SK-N-MC (cell line): ENCODE measurements at regions not wholly inside any gene's neighbourhood (a gene's known extent, or its start where the extent isn't known, plus 50 kb on each side); places are given as distances from the start of the nearest gene placed in this dataset.

ENCODE experiments used
- DNase-seq: peaks from one replicate; pipeline ENCODE4 v3.0.0-alpha.2; 2011; ENCODE audit warnings: low read depth, low spot score
- H3K27ac ChIP-seq: fragments of 200-600 bp; sonication (generic); 2 replicates; pipeline ENCODE4 v1.5.1; 2016; ENCODE audit warnings: mixed run types
- H3K36me3 ChIP-seq: fragments of 200-600 bp; sonication (generic); 2 replicates; pipeline ENCODE4 v1.6.1; 2017; ENCODE audit warnings: antibody characterized with exemption, low read length, mixed read lengths; ENCODE audit not compliant: insufficient read depth
- H3K4me3 ChIP-seq: fragments of 200-600 bp; sonication (generic); 2 replicates; pipeline ENCODE4 v1.5.1; 2016
- H3K9ac ChIP-seq: fragments of 200-600 bp; sonication (generic); 2 replicates; pipeline ENCODE4 v1.8.0; 2017; ENCODE audit warnings: mixed run types, mixed read lengths; ENCODE audit not compliant: insufficient read length
- H3K9me3 ChIP-seq: fragments of 200-600 bp; sonication (generic); 2 replicates; pipeline ENCODE4 v1.6.1; 2017; ENCODE audit warnings: low read depth, mild to moderate bottlenecking, antibody characterized with exemption, low read length, moderate library complexity, mixed read lengths
- EZH2 ChIP-seq: fragments of 200-600 bp; sonication (generic); IDR thresholded peaks from one replicate; pipeline ENCODE4 v1.6.1; 2017; ENCODE audit warnings: antibody characterized with exemption
- FOXP2 ChIP-seq: optimal IDR thresholded peaks from 2 replicates; pipeline ENCODE3; 2011; ENCODE audit warnings: mild to moderate bottlenecking, moderate library complexity; ENCODE audit not compliant: insufficient read depth; ENCODE audit errors: extremely low read length, control extremely low read depth
- POLR2AphosphoS5 ChIP-seq: IDR thresholded peaks from 2 replicates; pipeline ENCODE4 v1.6.1; 2012; ENCODE audit warnings: mild to moderate bottlenecking, low read depth, low read length, borderline replicate concordance

DNA sequence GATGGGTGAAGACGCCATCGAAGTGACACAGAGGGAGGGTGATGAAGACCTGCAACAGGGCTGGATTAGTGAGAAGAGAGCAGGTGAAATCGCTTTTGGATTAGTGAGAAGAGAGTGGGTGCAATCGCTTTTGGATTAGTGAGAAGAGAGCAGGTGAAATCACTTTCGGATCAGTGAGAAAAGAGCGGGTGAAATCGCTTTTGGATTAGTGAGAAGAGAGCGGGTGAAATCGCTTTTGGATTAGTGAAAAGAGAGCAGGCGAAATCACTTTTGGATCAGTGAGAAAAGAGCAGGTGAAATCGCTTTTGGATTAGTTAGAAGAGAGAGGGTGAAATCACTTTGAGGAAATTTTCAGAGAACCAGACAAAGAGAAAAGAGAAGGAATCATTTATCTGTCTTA is 67.2 kb upstream of the TRIO start:
- Histone ChIP-seq H3K27ac (no peak overlapping the region), H3K4me3 (no peak overlapping the region), H3K36me3 (no peaks in the 10 kb centered on the region), H3K9me3 (no peaks in the 10 kb centered on the region), H3K9ac (no peak overlapping the region)
- DNase-seq: no peak
- TF ChIP-seq POLR2AphosphoS5: no peak

DNA sequence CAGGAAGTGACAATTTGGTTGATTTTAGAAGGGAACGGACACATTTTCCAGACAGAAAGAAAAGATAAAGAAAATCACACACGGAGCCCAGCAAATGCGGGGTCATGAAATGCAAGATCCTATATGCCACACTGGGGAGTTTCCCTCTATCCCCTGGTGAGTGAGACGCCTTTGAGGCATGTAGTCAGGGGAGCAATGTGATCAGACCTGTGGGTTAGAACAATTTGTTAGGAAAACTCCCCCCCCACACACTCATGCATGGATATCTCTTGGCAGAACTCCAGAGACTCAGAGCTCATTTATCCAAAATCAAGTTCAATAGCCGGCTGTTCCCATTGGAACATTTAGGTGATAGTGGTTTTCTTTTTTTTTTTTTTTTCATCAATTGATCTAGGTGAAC is 71.7 kb upstream of the TRIO start:
- TF ChIP-seq FOXP2 (no peak), POLR2AphosphoS5 (no peak), EZH2 (no peak)
- Histone ChIP-seq H3K27ac (no peak overlapping the region), H3K9me3 (no peaks in the 10 kb centered on the region), H3K9ac (no peak overlapping the region), H3K36me3 (no peaks in the 10 kb centered on the region), H3K4me3 (no peak overlapping the region)
- no peak for DNase-seq

DNA sequence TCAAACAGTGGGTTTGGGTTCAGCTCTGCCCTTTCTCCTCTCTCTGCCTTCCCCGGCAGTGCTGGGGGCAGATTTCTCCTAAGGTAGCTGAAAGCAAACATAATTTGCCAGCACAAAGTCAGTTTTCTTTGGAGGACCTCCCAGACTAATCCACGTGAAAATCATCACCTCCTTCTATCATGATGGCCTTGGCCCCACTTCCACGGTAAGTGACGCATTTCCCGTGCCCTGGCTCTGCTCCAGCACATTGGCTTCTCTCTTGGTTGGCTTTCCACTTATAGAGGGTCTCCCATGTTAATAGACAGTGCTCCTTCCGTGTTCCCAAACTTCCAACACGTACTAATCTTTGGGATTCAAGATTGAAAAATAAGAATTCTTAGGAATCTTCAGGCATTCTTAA is 74.1 kb upstream of the TRIO start:
- no peak overlapping the region for H3K9ac ChIP-seq
- H3K27ac ChIP-seq: no peak overlapping the region
- no peaks in the 10 kb centered on the region for H3K36me3 ChIP-seq
- H3K9me3 ChIP-seq: no peaks in the 10 kb centered on the region
- H3K4me3 ChIP-seq: no peak overlapping the region
- TF ChIP-seq POLR2AphosphoS5 (no peak), EZH2 (no peak), FOXP2 (no peak)
- DNase-seq: no peak

DNA sequence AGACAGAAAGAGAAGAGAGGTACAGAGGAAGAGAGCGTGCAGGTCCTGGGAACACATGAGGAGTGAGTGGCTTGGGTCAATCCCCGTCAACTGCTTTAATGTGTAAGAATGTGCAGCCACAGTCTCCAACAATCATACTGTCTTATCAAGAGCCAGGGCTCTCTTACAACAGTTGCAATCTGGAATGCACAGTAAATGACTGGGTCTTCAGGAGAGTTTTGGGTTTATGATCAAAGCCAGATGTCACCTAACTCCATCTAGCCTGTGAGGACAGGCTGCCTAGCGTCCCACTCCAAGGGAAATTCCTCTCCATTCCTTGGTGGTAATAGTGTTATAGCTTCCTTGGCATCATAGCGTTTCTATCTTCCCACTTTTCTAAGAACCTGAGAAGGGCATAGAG is 75.0 kb upstream of the TRIO start:
- H3K4me3 ChIP-seq: no peak overlapping the region
- H3K9me3 ChIP-seq: no peaks in the 10 kb centered on the region
- TF ChIP-seq POLR2AphosphoS5 (no peak), EZH2 (no peak), FOXP2 (no peak)
- DNase-seq: no peak
- H3K27ac ChIP-seq: no peak overlapping the region
- H3K9ac ChIP-seq: no peak overlapping the region
- no peaks in the 10 kb centered on the region for H3K36me3 ChIP-seq

DNA sequence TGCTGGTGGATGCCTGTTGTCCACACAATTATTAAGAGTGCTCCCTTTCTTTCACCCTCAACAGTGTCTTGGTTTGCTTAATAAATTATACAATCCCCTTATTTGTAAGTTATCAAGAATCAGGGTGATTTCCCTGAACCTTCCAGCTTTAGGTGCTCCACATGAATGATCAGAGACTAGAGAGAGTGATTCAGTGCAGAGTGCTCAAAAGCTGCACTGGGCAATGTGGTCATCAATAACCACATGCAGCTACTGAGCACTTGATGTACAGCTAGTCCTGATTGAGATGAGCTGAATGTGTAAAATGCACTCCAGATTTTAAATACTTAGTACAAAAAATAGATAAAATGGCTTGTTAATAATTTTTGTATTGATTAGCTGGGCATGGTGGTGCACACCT is 76.8 kb upstream of the TRIO start:
- H3K27ac ChIP-seq: no peak overlapping the region
- H3K4me3 ChIP-seq: no peak overlapping the region
- DNase-seq: no peak
- no peaks in the 10 kb centered on the region for H3K36me3 ChIP-seq
- TF ChIP-seq EZH2 (no peak), POLR2AphosphoS5 (no peak), FOXP2 (no peak)
- no peak overlapping the region for H3K9ac ChIP-seq
- no peaks in the 10 kb centered on the region for H3K9me3 ChIP-seq

DNA sequence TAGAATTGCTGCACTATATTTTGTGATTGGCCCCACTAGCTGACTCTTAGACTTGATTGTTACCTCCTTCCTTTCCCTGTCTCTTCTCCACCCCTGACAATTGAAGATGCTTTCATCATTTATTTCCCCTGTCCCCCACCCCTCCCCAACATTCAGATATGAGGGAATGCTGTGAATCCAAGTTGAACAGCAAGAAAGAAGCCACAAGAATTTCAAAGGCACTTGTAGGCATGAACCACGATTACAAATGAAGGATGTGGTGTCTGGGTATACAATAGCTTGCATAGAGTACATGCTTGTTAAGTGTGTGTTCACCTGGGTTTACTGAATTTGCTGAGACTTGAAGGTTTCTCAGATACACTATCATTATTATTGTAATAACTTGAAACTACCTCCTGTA is 78.3 kb upstream of the TRIO start:
- no peaks in the 10 kb centered on the region for H3K9me3 ChIP-seq
- no peak overlapping the region for H3K9ac ChIP-seq
- H3K4me3 ChIP-seq: no peak overlapping the region
- no peak for TF ChIP-seq POLR2AphosphoS5
- TF ChIP-seq EZH2: no peak
- no peak for TF ChIP-seq FOXP2
- H3K27ac ChIP-seq: no peak overlapping the region
- H3K36me3 ChIP-seq: no peaks in the 10 kb centered on the region
- DNase-seq: no peak

DNA sequence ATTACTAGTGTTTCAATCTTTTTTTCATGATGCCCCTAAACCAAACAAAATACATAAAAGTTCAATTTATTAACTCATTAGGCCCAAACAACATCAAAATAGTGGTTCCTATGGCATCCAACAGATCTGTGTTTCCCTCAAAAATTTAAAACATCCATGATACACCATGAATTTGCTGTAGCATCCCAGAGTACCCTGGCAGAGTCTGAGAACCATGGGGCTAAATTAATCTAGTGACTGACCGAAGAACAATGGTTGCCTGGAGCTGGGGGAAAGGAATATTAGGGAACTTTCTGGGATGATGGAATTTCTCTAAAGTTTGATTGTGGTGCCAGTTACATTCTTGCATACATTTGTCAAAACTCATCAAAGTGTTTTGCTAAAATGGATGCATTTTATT is 79.5 kb upstream of the TRIO start:
- Histone ChIP-seq H3K36me3 (no peaks in the 10 kb centered on the region), H3K4me3 (no peak overlapping the region), H3K9ac (no peak overlapping the region), H3K9me3 (no peaks in the 10 kb centered on the region), H3K27ac (no peak overlapping the region)
- TF ChIP-seq FOXP2 (no peak), EZH2 (no peak), POLR2AphosphoS5 (no peak)
- DNase-seq: no peak

DNA sequence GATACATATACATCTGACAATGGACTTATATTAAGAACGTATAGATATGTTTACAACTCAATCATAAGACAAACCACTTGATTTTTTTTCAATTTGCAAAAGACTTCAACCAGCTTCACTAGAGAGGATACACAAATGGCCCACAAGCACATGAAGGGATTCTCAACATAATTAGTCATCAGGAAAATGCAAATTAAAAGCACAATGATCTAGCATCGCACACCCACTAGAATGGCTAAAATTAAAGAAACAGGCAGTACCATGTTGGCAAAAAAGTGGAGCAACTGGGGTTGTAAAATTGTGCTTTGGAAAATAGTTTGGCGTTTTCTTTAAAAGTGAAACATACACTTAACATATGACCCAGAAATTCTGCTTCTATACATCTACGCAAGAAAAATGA is 80.0 kb upstream of the TRIO start:
- Histone ChIP-seq H3K36me3 (no peaks in the 10 kb centered on the region), H3K27ac (no peak overlapping the region), H3K9me3 (no peaks in the 10 kb centered on the region), H3K4me3 (no peak overlapping the region), H3K9ac (no peak overlapping the region)
- TF ChIP-seq POLR2AphosphoS5: no peak
- TF ChIP-seq FOXP2: no peak
- TF ChIP-seq EZH2: no peak
- DNase-seq: no peak

DNA sequence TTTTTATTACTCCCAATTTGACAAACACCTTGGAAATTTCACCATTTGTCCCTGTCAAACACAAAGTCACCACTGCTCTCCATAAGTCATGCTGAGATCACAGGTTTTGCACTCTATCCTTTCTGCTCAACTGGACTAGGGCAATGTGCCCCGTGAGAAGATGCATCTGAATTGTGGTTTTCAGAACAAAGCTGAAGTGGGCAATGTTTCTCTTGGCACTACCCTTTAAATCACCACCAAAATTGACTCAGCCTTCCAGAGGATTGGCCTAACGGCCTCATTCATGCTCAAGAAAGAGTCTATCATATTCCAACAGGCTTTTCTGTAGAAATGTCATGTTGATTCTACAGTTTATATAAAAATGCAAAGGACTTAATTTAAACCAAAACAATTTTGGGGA is 81.0 kb upstream of the TRIO start:
- no peak for DNase-seq
- TF ChIP-seq FOXP2 (no peak), EZH2 (no peak), POLR2AphosphoS5 (no peak)

More for the DNA sequence above, 81.0 kb upstream of the TRIO start:
- Histone ChIP-seq H3K27ac (no peak overlapping the region), H3K9me3 (no peaks in the 10 kb centered on the region), H3K9ac (no peak overlapping the region), H3K36me3 (no peaks in the 10 kb centered on the region), H3K4me3 (no peak overlapping the region)
